ENCODE measurements at regions not wholly inside any gene's neighbourhood (a gene's known extent, or its start where the extent isn't known, plus 50 kb on each side); places are given as distances from the start of the nearest gene placed in this dataset.

GRCh38 chr3:102081572-102082289, 232.4 kb downstream of the NFKBIZ start:
- Histone ChIP-seq H3K36me3 (no peaks in the 10 kb centered on the region), H3K4me1 (no peaks in the 10 kb centered on the region), H3K9me3 (no peaks in the 10 kb centered on the region), H3K27me3 (no peaks in the 10 kb centered on the region), H3K4me3 (no peak overlapping the region), H3K27ac (no peak overlapping the region)
- DNase-seq (no peak), ATAC-seq (no peak)
- TF ChIP-seq POLR2A (IDR thresholded peaks at IDR 0.05) (no peak), CTCF (IDR thresholded peaks at IDR 0.05 in 4 of 5, conservative IDR thresholded peaks at IDR 0.05 in 1 of 5) (no peak)
- in situ Hi-C loops (cut with MboI; ENCODE audit: low sequenced_read_pairs in 4 of 4): no loop called here
- intact Hi-C loops (cut with DNase I; ENCODE audit: low total_unique reads): loop anchor here (10.0 kb wide), 1 partner anchor 277 kb away; no protein-coding TSS in a partner anchor

- Histone ChIP-seq H3K36me3 (no peaks in the 10 kb centered on the region), H3K4me3 (no peak overlapping the region), H3K27ac (no peak overlapping the region), H3K4me1 (no peaks in the 10 kb centered on the region), H3K9me3 (no peaks in the 10 kb centered on the region), H3K27me3 (no peaks in the 10 kb centered on the region)
- intact Hi-C loops (cut with DNase I; ENCODE audit: low total_unique reads) (loop anchor here (10.0 kb wide), 1 partner anchor 279 kb away; no protein-coding TSS in a partner anchor), in situ Hi-C loops (cut with MboI; ENCODE audit: low sequenced_read_pairs in 4 of 4) (no loop called here)
- TF ChIP-seq POLR2A (IDR thresholded peaks at IDR 0.05) (no peak), CTCF (IDR thresholded peaks at IDR 0.05 in 4 of 5, conservative IDR thresholded peaks at IDR 0.05 in 1 of 5) (no peak)
- DNase-seq (no peak), ATAC-seq (no peak)
Measured at GRCh38 chr3:102083473-102083872, 234.2 kb downstream of the NFKBIZ start.

GRCh38 chr3:102084006-102084405, 234.7 kb downstream of the NFKBIZ start:
- TF ChIP-seq POLR2A (IDR thresholded peaks at IDR 0.05) (no peak), CTCF (IDR thresholded peaks at IDR 0.05 in 4 of 5, conservative IDR thresholded peaks at IDR 0.05 in 1 of 5) (no peak)
- ATAC-seq (no peak), DNase-seq (no peak)
- no peaks in the 10 kb centered on the region for H3K9me3 ChIP-seq
- H3K36me3 ChIP-seq: no peaks in the 10 kb centered on the region
- in situ Hi-C loops (cut with MboI; ENCODE audit: low sequenced_read_pairs in 4 of 4): no loop called here
- intact Hi-C loops (cut with DNase I; ENCODE audit: low total_unique reads): loop anchor here (10.0 kb wide), 1 partner anchor 279 kb away; no protein-coding TSS in a partner anchor
- H3K27ac ChIP-seq: no peak overlapping the region
- H3K27me3 ChIP-seq: no peaks in the 10 kb centered on the region
- peaks cover 0 to 4% of the 10 kb centered on the region in 2 donors for H3K4me1 ChIP-seq
- H3K4me3 ChIP-seq: no peak overlapping the region

GRCh38 chr3:102084704-102085103, 235.4 kb downstream of the NFKBIZ start:
- Histone ChIP-seq H3K4me3 (no peak overlapping the region), H3K9me3 (no peaks in the 10 kb centered on the region), H3K4me1 (peaks cover 6 to 11% of the 10 kb centered on the region in 2 donors), H3K36me3 (no peaks in the 10 kb centered on the region), H3K27me3 (no peaks in the 10 kb centered on the region), H3K27ac (no peak overlapping the region)
- no peak for TF ChIP-seq CTCF (IDR thresholded peaks at IDR 0.05 in 4 of 5, conservative IDR thresholded peaks at IDR 0.05 in 1 of 5)
- TF ChIP-seq POLR2A (IDR thresholded peaks at IDR 0.05): no peak
- DNase-seq (no peak), ATAC-seq (no peak)
- in situ Hi-C loops (cut with MboI; ENCODE audit: low sequenced_read_pairs in 4 of 4): no loop called here
- intact Hi-C loops (cut with DNase I; ENCODE audit: low total_unique reads): loop anchor here (10.0 kb wide), 1 partner anchor 280 kb away; no protein-coding TSS in a partner anchor

Measured in gastrocnemius medialis (tissue), 4 donors.